Esophagus muscularis mucosa (tissue), 3 donors: ENCODE measurements at regions not wholly inside any gene's neighbourhood (a gene's known extent, or its start where the extent isn't known, plus 50 kb on each side); places are given as distances from the start of the nearest gene placed in this dataset.

ENCODE experiments used
- EP300 ChIP-seq: sonication (generic); formaldehyde crosslinking; IDR thresholded peaks from one replicate; pipeline ENCODE4 v1.6.1; 2017; ENCODE audit warnings: antibody characterized with exemption
- POLR2AphosphoS5 ChIP-seq, 2 donors: sonication (generic); formaldehyde crosslinking; IDR thresholded peaks; one replicate each; pipeline ENCODE4 v1.6.1; 2017; ENCODE audit warnings: antibody characterized with exemption in 2 of 2

DNA sequence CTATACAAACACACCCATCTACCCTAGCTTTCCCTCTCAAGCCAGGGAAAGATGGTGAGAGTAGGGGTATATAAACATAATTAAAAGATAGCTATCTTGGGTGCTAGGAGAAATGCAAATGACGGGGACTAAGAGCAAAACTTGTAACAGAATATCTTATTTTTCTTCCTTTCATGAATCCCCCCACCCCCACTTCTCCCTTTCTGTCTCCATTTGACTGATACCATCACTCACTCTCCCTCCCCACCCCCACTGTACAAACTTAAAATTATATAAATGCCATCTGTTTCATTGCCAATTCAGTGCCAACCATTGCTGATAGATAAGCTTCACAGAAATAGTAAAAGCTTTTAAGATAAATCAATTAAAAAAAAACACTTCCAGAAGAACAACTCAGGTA lies 268.6 kb downstream of the SLC6A15 start:
- TF ChIP-seq POLR2AphosphoS5 (IDR thresholded peaks at IDR 0.05) = no peak
- no peak for TF ChIP-seq EP300
